HepG2 (cell line): ENCODE measurements at regions not wholly inside any gene's neighbourhood (a gene's known extent, or its start where the extent isn't known, plus 50 kb on each side); places are given as distances from the start of the nearest gene placed in this dataset.

Experiments used
- ATAC-seq: fragments of 200-7000 bp; cut with Tn5 transposase; 3 replicates; pipeline ENCODE4 v1.9.1; 2020; ENCODE audit warnings: mild to moderate bottlenecking, moderate library complexity
- BruUV-seq: library from RNA; stranded (reverse); fragments of 400-500 nt; replicated peaks from 2 replicates; lab custom pipeline; 2021; lab: Mats Ljungman, UMichigan
- CTCF ChIA-PET: fragments of 300-600 bp; formaldehyde crosslinking; extraction: SDS; loops from one replicate; lab custom pipeline; 2021; ENCODE audit warnings: low total read pairs, inconsistent platforms, low intra/inter-chr PET ratio; lab: Yijun Ruan, JAX
- POLR2A ChIA-PET: fragments of 350-600 bp; sonication (Branson Sonifier 250); formaldehyde crosslinking; loops from one replicate; lab custom pipeline; 2020; ENCODE audit warnings: antibody characterized with exemption, inconsistent platforms; lab: Yijun Ruan, JAX
- DNase-seq: peaks from one replicate; pipeline ENCODE4 v3.0.0-alpha.2; 2015; ENCODE audit warnings: low spot score
- FAIRE-seq: peaks from 3 replicates; lab custom pipeline; 2011; peaks lifted over from hg19 to GRCh38; lab: Jason Lieb, UNC
- H2AFZ ChIP-seq: one replicate; pipeline ENCODE4 v1.6.1; 2011; ENCODE audit warnings: low read length, inconsistent platforms
- H3K27ac ChIP-seq: fragments of 300-600 bp; 3 replicates; pipeline ENCODE4 v1.8.0; 2011; ENCODE audit warnings: mixed run types, mild to moderate bottlenecking, mixed read lengths, low read length, inconsistent platforms; ENCODE audit not compliant: insufficient read depth; ENCODE audit errors: extremely low read length
- H3K27me3 ChIP-seq, 2 experiments: fragments of 200-600 bp in 1 of 2; 2 replicates in 1 of 2; 3 replicates in 1 of 2; pipeline versions ENCODE4 v1.6.0 to v1.8.0; 2011; ENCODE audit warnings: low read length in 2 of 2, mild to moderate bottlenecking in 2 of 2, moderate library complexity in 2 of 2, inconsistent platforms in 1 of 2; ENCODE audit not compliant: insufficient read depth in 2 of 2, control insufficient read depth in 1 of 2
- H3K36me3 ChIP-seq, 2 experiments: fragments of 200-600 bp in 1 of 2; replicated peaks in 1 of 2; 2 replicates in 1 of 2; 3 replicates in 1 of 2; pipeline versions ENCODE4 v1.5.1 to v1.8.0; 2011; ENCODE audit warnings: low read length in 2 of 2, inconsistent platforms in 1 of 2; ENCODE audit not compliant: insufficient read depth in 2 of 2, control insufficient read depth in 1 of 2
- H3K4me1 ChIP-seq: 2 replicates; pipeline ENCODE4 v1.5.1; 2012; ENCODE audit warnings: low read length, inconsistent platforms; ENCODE audit not compliant: insufficient read depth
- H3K4me2 ChIP-seq: 2 replicates; pipeline ENCODE4 v1.6.0; 2011; ENCODE audit warnings: low read depth, low read length, inconsistent platforms
- H3K4me3 ChIP-seq, 3 experiments: fragments of 200-600 bp in 1 of 3; sonication (generic), shearing (Covaris generic) in 1 of 3; replicated peaks in 1 of 3; 2 replicates each; pipeline ENCODE4 v1.5.1; 2011 to 2016; ENCODE audit warnings: low read length in 3 of 3, inconsistent platforms in 2 of 3, low read depth in 2 of 3, mild to moderate bottlenecking in 2 of 3, control low read depth in 1 of 3, mixed read lengths in 1 of 3; ENCODE audit not compliant: insufficient read depth in 1 of 3
- H3K79me2 ChIP-seq: one replicate; pipeline ENCODE4 v1.6.1; 2011; ENCODE audit warnings: low read length, inconsistent platforms; ENCODE audit not compliant: insufficient read depth
- H3K9ac ChIP-seq: 2 replicates; pipeline ENCODE4 v1.6.0; 2011; ENCODE audit warnings: mild to moderate bottlenecking, low read depth, low read length, inconsistent platforms; ENCODE audit not compliant: insufficient read depth
- H3K9me3 ChIP-seq: 2 replicates; pipeline ENCODE4 v1.5.1; 2012; ENCODE audit warnings: mild to moderate bottlenecking, low read length
- H4K20me1 ChIP-seq: 2 replicates; pipeline ENCODE4 v1.6.0; 2011; ENCODE audit warnings: inconsistent platforms, mild to moderate bottlenecking, low read length, moderate library complexity; ENCODE audit not compliant: insufficient read depth
- AGO1 ChIP-seq: fragments of 200-400 bp; formaldehyde crosslinking; IDR thresholded peaks from 2 replicates; pipeline ENCODE4 v1.6.1; 2017; ENCODE audit warnings: mild to moderate bottlenecking, low read depth, low read length, moderate library complexity; ENCODE audit not compliant: poor library complexity, severe bottlenecking
- FOSL2 ChIP-seq: sonication (generic); formaldehyde crosslinking; IDR thresholded peaks from 2 replicates; pipeline ENCODE4 v1.4.0; 2020; ENCODE audit warnings: missing genetic modification reagents
- GABPB1 ChIP-seq: IDR thresholded peaks from 2 replicates; pipeline ENCODE4 v1.6.1; 2016; ENCODE audit warnings: mild to moderate bottlenecking, missing genetic modification reagents, moderate library complexity, missing compliant biosample characterization
- HNRNPL ChIP-seq: fragments of 200-400 bp; formaldehyde crosslinking; IDR thresholded peaks from 2 replicates; pipeline ENCODE4 v1.6.1; 2017; ENCODE audit warnings: mild to moderate bottlenecking, low read depth, low read length
- NFIB ChIP-seq: sonication (generic); formaldehyde crosslinking; IDR thresholded peaks from 2 replicates; pipeline ENCODE4 v1.9.0; 2021; ENCODE audit warnings: missing genetic modification reagents, mild to moderate bottlenecking, borderline replicate concordance
- NFKB2 ChIP-seq: sonication (generic); formaldehyde crosslinking; IDR thresholded peaks from 2 replicates; pipeline ENCODE4 v1.4.0; 2020; ENCODE audit warnings: missing genetic modification reagents, borderline replicate concordance
- PITX1 ChIP-seq: sonication (generic); formaldehyde crosslinking; IDR thresholded peaks from 2 replicates; pipeline ENCODE4 v1.5.1; 2020; ENCODE audit warnings: mild to moderate bottlenecking, missing genetic modification reagents
- SP4 ChIP-seq: sonication (generic); formaldehyde crosslinking; IDR thresholded peaks from 2 replicates; pipeline ENCODE4 v1.8.1; 2023; ENCODE audit warnings: mild to moderate bottlenecking, missing genetic modification reagents
- TGIF2 ChIP-seq: IDR thresholded peaks from 2 replicates; pipeline ENCODE4 v1.6.1; 2016; ENCODE audit warnings: control low read depth, missing compliant biosample characterization
- ZBTB7A ChIP-seq: sonication (generic); formaldehyde crosslinking; IDR thresholded peaks from 2 replicates; pipeline ENCODE4 v1.8.0; 2022; ENCODE audit warnings: mild to moderate bottlenecking, missing genetic modification reagents
- ZNF333 ChIP-seq: sonication (generic); formaldehyde crosslinking; IDR thresholded peaks from 2 replicates; pipeline ENCODE4 v1.4.0; 2020; ENCODE audit warnings: mild to moderate bottlenecking, missing genetic modification reagents, borderline replicate concordance
- ZNF576 ChIP-seq: sonication (generic); formaldehyde crosslinking; IDR thresholded peaks from 2 replicates; pipeline ENCODE4 v1.4.0; 2020; ENCODE audit warnings: mild to moderate bottlenecking, missing genetic modification reagents
- WGBS: methylation state at CpG from one replicate; pipeline ENCODE4 v1.1.6; 2017; ENCODE audit warnings: low lambda C conversion rate; 5-methylcytosine and 5-hydroxymethylcytosine counted together
- in situ Hi-C: cut with HindIII; loops from 2 replicates; pipeline ENCODE4 v1.10.0; 2017; ENCODE audit warnings: low pct_unique_long_range_greater_than_20kb; ENCODE audit not compliant: extremely low pct_ligation_motif_present
- intact Hi-C: fragments of 100-400 bp; cut with micrococcal nuclease; formaldehyde crosslinking; loops from one replicate; pipeline ENCODE4 v1.10.0; 2022; ENCODE audit not compliant: unreplicated experiment

- H2AFZ ChIP-seq = no peak overlapping the region
- H3K4me3 ChIP-seq = no peak overlapping the region
- no peaks in the 10 kb centered on the region for H3K27me3 ChIP-seq
- ChIA-PET POLR2A (interaction anchor here (1.1 kb wide), 1 partner anchor 11 kb away, joined by 4 read pairs; no protein-coding TSS in a partner anchor), CTCF (no interaction called here)
- TF ChIP-seq AGO1 (peak; percentile 30), HNRNPL (0 out of 2 replicates have a peak, but pooled peaks have one; percentile 38), ZNF576 (0 out of 2 replicates have a peak, but pooled peaks have one; percentile 28), ZBTB7A (peak; percentile 29; the same call in 1 of the 2 replicates), NFIB (CRISPR knock-in tag) (0 out of 2 replicates have a peak, but pooled peaks have one; percentile 10), ZNF333 (0 out of 2 replicates have a peak, but pooled peaks have one; percentile 20), NFKB2 (CRISPR knock-in tag) (0 out of 2 replicates have a peak, but pooled peaks have one; percentile 22), GABPB1 (peak; percentile 23; the same call in 1 of the 2 replicates), FOSL2 (CRISPR knock-in tag) (no peak), SP4 (CRISPR knock-in tag) (0 out of 2 replicates have a peak, but pooled peaks have one; percentile 21), PITX1 (no peak), TGIF2 (CRISPR knock-in tag) (no peak)
- no peak for FAIRE-seq
- DNase-seq = no peak
- H3K79me2 ChIP-seq = no peaks in the 10 kb centered on the region
- no peak overlapping the region for H3K27ac ChIP-seq
- ATAC-seq = peak; percentile 45
- no peaks in the 10 kb centered on the region for H3K9me3 ChIP-seq
- BruUV-seq = no TSS peak
- H3K4me1 ChIP-seq = peaks cover 44% of the 10 kb centered on the region
- H3K4me2 ChIP-seq = no peak overlapping the region; the same call in none of the 2 replicates
- H3K36me3 ChIP-seq = no peaks in the 10 kb centered on the region
- intact Hi-C loops (no loop called here), in situ Hi-C loops (no loop called here)
- 84% methylated on average over 15 of the region's 15 CpGs for WGBS
- H4K20me1 ChIP-seq = no peaks in the 10 kb centered on the region
- H3K9ac ChIP-seq = no peak overlapping the region
Observed at GRCh38 chr2:43082111-43082894, 144.1 kb downstream of the ZFP36L2 start.
